ENCODE measurements at regions not wholly inside any gene's neighbourhood (a gene's known extent, or its start where the extent isn't known, plus 50 kb on each side); places are given as distances from the start of the nearest gene placed in this dataset.
"Not testable (repeated sequence)": the region's sequence is repeated elsewhere in the genome, so short reads cannot be mapped to it uniquely, and the experiment has no call there.

DNA sequence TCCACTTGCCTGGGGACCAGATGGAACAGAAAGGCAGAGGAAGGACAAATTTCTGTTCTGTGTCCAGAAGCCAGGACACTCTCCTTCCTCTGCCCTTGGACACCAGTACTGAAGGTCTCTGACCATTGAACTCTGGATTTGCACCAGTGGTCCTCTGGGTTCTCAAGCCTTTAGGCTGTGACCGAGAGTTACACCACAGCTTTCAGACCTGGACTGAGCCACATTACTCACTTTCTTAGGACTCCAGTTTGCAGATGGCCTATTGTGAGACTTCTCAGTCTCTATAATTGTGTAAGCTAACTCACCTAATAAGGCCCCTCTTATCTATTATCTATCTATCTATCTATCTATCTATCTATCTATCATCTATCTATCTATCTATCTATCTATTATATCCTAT lies 295.3 kb upstream of the GALNTL6 start:
- Histone ChIP-seq H3K9ac (ENCODE audit: insufficient read length, low read depth) (no peak overlapping the region), H3K36me3 (ENCODE audit: insufficient read depth, insufficient read length, low read length) (no peaks in the 10 kb centered on the region)

GRCh38 chr4:171516694-171517093 lies 296.5 kb upstream of the GALNTL6 start:
- H3K4me3 ChIP-seq (ENCODE audit: insufficient read length, low read depth), result no peak overlapping the region
- H3K9ac ChIP-seq (ENCODE audit: insufficient read length, low read depth), result no peak overlapping the region

More for the DNA sequence above, 295.3 kb upstream of the GALNTL6 start:
- TF ChIP-seq ZNF274 (IDR thresholded peaks at IDR 0.05; ENCODE audit: low read depth, low read length), result no peak
- no peak for TF ChIP-seq YY1 (IDR thresholded peaks at IDR 0.05; ENCODE audit: insufficient read depth, insufficient read length)
- TF ChIP-seq SUZ12 (IDR thresholded peaks at IDR 0.05; ENCODE audit: extremely low read depth, insufficient read depth, insufficient read length), result no peak
- no peaks in the 10 kb centered on the region for H3K9me3 ChIP-seq (ENCODE audit: insufficient read depth, low read length)
- H3K4me1 ChIP-seq (ENCODE audit: insufficient read depth, insufficient read length), result no peaks in the 10 kb centered on the region
- DNase-seq (ENCODE audit: low read depth, low spot score), result no peak
- no peak overlapping the region for H3K4me3 ChIP-seq (ENCODE audit: insufficient read length, low read depth)
- no peaks in the 10 kb centered on the region for H3K27me3 ChIP-seq (ENCODE audit: insufficient read depth, insufficient read length)

DNA sequence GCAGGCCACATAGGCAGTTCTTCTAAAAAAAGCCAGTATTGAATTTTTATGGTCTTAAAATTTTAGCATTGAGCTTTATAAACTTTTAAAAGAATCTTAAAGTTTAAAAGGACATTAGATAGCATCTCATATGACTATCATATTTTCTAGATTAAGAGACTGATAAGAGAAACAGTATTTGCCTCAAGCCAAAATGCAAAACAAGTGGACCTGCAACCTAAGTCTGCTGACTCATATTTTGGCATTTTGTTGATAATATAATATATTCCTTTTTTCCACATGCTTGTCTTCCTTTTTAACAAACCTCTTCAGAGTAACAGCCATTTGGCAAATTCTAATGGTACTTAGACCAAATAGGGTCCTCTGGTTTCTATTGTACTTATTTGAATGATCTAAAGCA lies 328.5 kb upstream of the GALNTL6 start:
- no peaks in the 10 kb centered on the region for H3K4me1 ChIP-seq (ENCODE audit: insufficient read depth, insufficient read length)
- no peaks in the 10 kb centered on the region for H3K36me3 ChIP-seq (ENCODE audit: insufficient read depth, insufficient read length, low read length)
- H3K4me3 ChIP-seq (ENCODE audit: insufficient read length, low read depth), result no peak overlapping the region
- H3K27me3 ChIP-seq (ENCODE audit: insufficient read depth, insufficient read length), result no peaks in the 10 kb centered on the region
- H3K9me3 ChIP-seq (ENCODE audit: insufficient read depth, low read length), result peaks cover 6% of the 10 kb centered on the region; the same call in 1 of the 2 replicates
- no peak overlapping the region for H3K9ac ChIP-seq (ENCODE audit: insufficient read length, low read depth)
- DNase-seq (ENCODE audit: low read depth, low spot score), result no peak
- no peak for TF ChIP-seq SUZ12 (IDR thresholded peaks at IDR 0.05; ENCODE audit: extremely low read depth, insufficient read depth, insufficient read length)
- no peak for TF ChIP-seq ZNF274 (IDR thresholded peaks at IDR 0.05; ENCODE audit: low read depth, low read length)
- TF ChIP-seq YY1 (IDR thresholded peaks at IDR 0.05; ENCODE audit: insufficient read depth, insufficient read length), result no peak

More at GRCh38 chr4:171516694-171517093, 296.5 kb upstream of the GALNTL6 start:
- TF ChIP-seq SUZ12 (IDR thresholded peaks at IDR 0.05; ENCODE audit: extremely low read depth, insufficient read depth, insufficient read length), result no peak
- TF ChIP-seq ZNF274 (IDR thresholded peaks at IDR 0.05; ENCODE audit: low read depth, low read length), result no peak
- TF ChIP-seq YY1 (IDR thresholded peaks at IDR 0.05; ENCODE audit: insufficient read depth, insufficient read length), result no peak
- Histone ChIP-seq H3K36me3 (ENCODE audit: insufficient read depth, insufficient read length, low read length) (no peaks in the 10 kb centered on the region), H3K9me3 (ENCODE audit: insufficient read depth, low read length) (no peaks in the 10 kb centered on the region), H3K27me3 (ENCODE audit: insufficient read depth, insufficient read length) (no peaks in the 10 kb centered on the region), H3K4me1 (ENCODE audit: insufficient read depth, insufficient read length) (no peaks in the 10 kb centered on the region)
- no peak for DNase-seq (ENCODE audit: low read depth, low spot score)

DNA sequence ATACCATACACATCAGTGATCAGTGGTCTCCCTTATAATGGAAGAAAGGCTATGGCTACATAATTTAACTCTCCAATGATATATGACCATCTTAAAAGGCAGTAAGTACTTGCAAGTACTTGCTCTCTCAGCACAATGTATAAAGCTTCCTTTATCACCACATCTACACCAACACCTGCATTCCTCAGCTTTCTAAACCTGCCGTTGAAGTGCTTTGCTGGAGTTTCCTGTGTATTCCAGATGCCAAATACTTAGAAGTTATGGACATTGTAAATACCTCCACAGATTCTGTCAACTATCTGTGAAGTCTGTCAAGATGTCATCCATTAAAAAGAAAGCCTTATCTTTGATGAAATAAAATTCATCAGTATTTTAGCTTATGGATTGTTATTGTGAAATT lies 335.0 kb upstream of the GALNTL6 start:
- Histone ChIP-seq H3K9me3 (ENCODE audit: insufficient read depth, low read length) (no peaks in the 10 kb centered on the region), H3K9ac (ENCODE audit: insufficient read length, low read depth) (no peak overlapping the region), H3K4me3 (ENCODE audit: insufficient read length, low read depth) (no peak overlapping the region), H3K36me3 (ENCODE audit: insufficient read depth, insufficient read length, low read length) (no peaks in the 10 kb centered on the region), H3K4me1 (ENCODE audit: insufficient read depth, insufficient read length) (no peaks in the 10 kb centered on the region), H3K27me3 (ENCODE audit: insufficient read depth, insufficient read length) (no peaks in the 10 kb centered on the region)
- TF ChIP-seq SUZ12 (IDR thresholded peaks at IDR 0.05; ENCODE audit: extremely low read depth, insufficient read depth, insufficient read length), result no peak
- TF ChIP-seq ZNF274 (IDR thresholded peaks at IDR 0.05; ENCODE audit: low read depth, low read length), result no peak
- TF ChIP-seq YY1 (IDR thresholded peaks at IDR 0.05; ENCODE audit: insufficient read depth, insufficient read length), result no peak
- DNase-seq (ENCODE audit: low read depth, low spot score), result no peak

DNA sequence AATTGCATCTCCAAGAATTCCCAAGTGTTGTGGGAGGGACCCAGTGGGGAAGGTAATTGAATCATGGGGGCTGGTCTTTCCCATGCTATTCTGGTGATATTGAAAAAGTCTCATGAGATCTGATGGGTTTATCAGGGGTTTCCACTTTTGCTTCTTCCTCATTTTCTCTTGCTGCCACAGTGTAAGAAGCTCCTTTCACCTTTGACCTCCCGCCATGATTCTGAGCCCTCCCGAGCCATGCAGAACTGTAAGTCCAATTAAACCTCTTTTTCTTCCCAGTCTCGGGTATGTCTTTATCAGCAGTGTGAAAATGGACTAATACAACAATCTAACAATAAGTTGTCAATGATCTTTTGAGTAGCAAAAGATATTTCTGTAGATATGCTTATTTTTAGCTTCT lies 338.1 kb upstream of the GALNTL6 start:
- not testable (repeated sequence) for H3K9ac ChIP-seq (ENCODE audit: insufficient read length, low read depth); DNase-seq (ENCODE audit: low read depth, low spot score); H3K4me1 ChIP-seq (ENCODE audit: insufficient read depth, insufficient read length); H3K4me3 ChIP-seq (ENCODE audit: insufficient read length, low read depth); H3K9me3 ChIP-seq (ENCODE audit: insufficient read depth, low read length); H3K27me3 ChIP-seq (ENCODE audit: insufficient read depth, insufficient read length); H3K36me3 ChIP-seq (ENCODE audit: insufficient read depth, insufficient read length, low read length)

GRCh38 chr4:171473155-171473554 lies 340.0 kb upstream of the GALNTL6 start:
- Histone ChIP-seq H3K27me3 (ENCODE audit: insufficient read depth, insufficient read length) (no peaks in the 10 kb centered on the region), H3K9ac (ENCODE audit: insufficient read length, low read depth) (no peak overlapping the region), H3K4me1 (ENCODE audit: insufficient read depth, insufficient read length) (no peaks in the 10 kb centered on the region), H3K36me3 (ENCODE audit: insufficient read depth, insufficient read length, low read length) (no peaks in the 10 kb centered on the region), H3K4me3 (ENCODE audit: insufficient read length, low read depth) (no peak overlapping the region), H3K9me3 (ENCODE audit: insufficient read depth, low read length) (no peaks in the 10 kb centered on the region)
- TF ChIP-seq ZNF274 (IDR thresholded peaks at IDR 0.05; ENCODE audit: low read depth, low read length) (no peak), SUZ12 (IDR thresholded peaks at IDR 0.05; ENCODE audit: extremely low read depth, insufficient read depth, insufficient read length) (no peak), YY1 (IDR thresholded peaks at IDR 0.05; ENCODE audit: insufficient read depth, insufficient read length) (no peak)
- DNase-seq (ENCODE audit: low read depth, low spot score), result no peak

GRCh38 chr4:171472230-171472629 lies 341.0 kb upstream of the GALNTL6 start:
- TF ChIP-seq ZNF274 (IDR thresholded peaks at IDR 0.05; ENCODE audit: low read depth, low read length), result no peak
- Histone ChIP-seq H3K4me3 (ENCODE audit: insufficient read length, low read depth) (no peak overlapping the region), H3K36me3 (ENCODE audit: insufficient read depth, insufficient read length, low read length) (no peaks in the 10 kb centered on the region), H3K27me3 (ENCODE audit: insufficient read depth, insufficient read length) (no peaks in the 10 kb centered on the region), H3K4me1 (ENCODE audit: insufficient read depth, insufficient read length) (no peaks in the 10 kb centered on the region), H3K9ac (ENCODE audit: insufficient read length, low read depth) (no peak overlapping the region), H3K9me3 (ENCODE audit: insufficient read depth, low read length) (no peaks in the 10 kb centered on the region)
- no peak for DNase-seq (ENCODE audit: low read depth, low spot score)

- no peak for DNase-seq (ENCODE audit: low read depth, low spot score)
- Histone ChIP-seq H3K4me1 (ENCODE audit: insufficient read depth, insufficient read length) (no peaks in the 10 kb centered on the region), H3K9me3 (ENCODE audit: insufficient read depth, low read length) (no peaks in the 10 kb centered on the region), H3K36me3 (ENCODE audit: insufficient read depth, insufficient read length, low read length) (no peaks in the 10 kb centered on the region), H3K27me3 (ENCODE audit: insufficient read depth, insufficient read length) (no peaks in the 10 kb centered on the region), H3K4me3 (ENCODE audit: insufficient read length, low read depth) (no peak overlapping the region), H3K9ac (ENCODE audit: insufficient read length, low read depth) (no peak overlapping the region)
- no peak for TF ChIP-seq ZNF274 (IDR thresholded peaks at IDR 0.05; ENCODE audit: low read depth, low read length)
- TF ChIP-seq SUZ12 (IDR thresholded peaks at IDR 0.05; ENCODE audit: extremely low read depth, insufficient read depth, insufficient read length), result no peak
- TF ChIP-seq YY1 (IDR thresholded peaks at IDR 0.05; ENCODE audit: insufficient read depth, insufficient read length), result no peak
These were observed 348.7 kb upstream of the GALNTL6 start for GRCh38 chr4:171464499-171464898.

Data from NT2/D1 (cell line).